SK-N-SH treated with all-trans-retinoic acid at 6 μM for 48 hours (cell line): ENCODE measurements at regions not wholly inside any gene's neighbourhood (a gene's known extent, or its start where the extent isn't known, plus 50 kb on each side); places are given as distances from the start of the nearest gene placed in this dataset.

Experiments
- CREB5 ChIP-seq: fragments of 250-450 bp; sonication (Bioruptor Pico); IDR thresholded peaks from 2 replicates; pipeline ENCODE4 v1.5.1; 2020; ENCODE audit warnings: low read depth, mild to moderate bottlenecking, moderate library complexity
- CSDC2 ChIP-seq: fragments of 250-450 bp; sonication (Bioruptor Pico); IDR thresholded peaks from 2 replicates; pipeline ENCODE4 v1.5.0; 2020; ENCODE audit warnings: mild to moderate bottlenecking, moderate library complexity
- ISL1 ChIP-seq: fragments of 250-450 bp; sonication (Bioruptor Pico); IDR thresholded peaks from 2 replicates; pipeline ENCODE4 v2.1.2; 2022; ENCODE audit warnings: mild to moderate bottlenecking, moderate library complexity
- RARB ChIP-seq: fragments of 250-450 bp; sonication (Bioruptor Pico); IDR thresholded peaks from 2 replicates; pipeline ENCODE4 v1.8.0; 2021; ENCODE audit warnings: mild to moderate bottlenecking, moderate library complexity
- SNAI2 ChIP-seq: fragments of 250-450 bp; sonication (Bioruptor Pico); IDR thresholded peaks from 2 replicates; pipeline ENCODE4 v1.5.0; 2020; ENCODE audit warnings: mild to moderate bottlenecking, moderate library complexity
- ZFP30 ChIP-seq: fragments of 450-650 bp; formaldehyde crosslinking; IDR thresholded peaks from 2 replicates; pipeline ENCODE4 v1.5.0; 2022; ENCODE audit warnings: mild to moderate bottlenecking, moderate library complexity
- ZNF565 ChIP-seq: fragments of 450-650 bp; formaldehyde crosslinking; conservative IDR thresholded peaks from 2 replicates; pipeline ENCODE4 v1.5.0; 2020; ENCODE audit warnings: low read depth, mild to moderate bottlenecking, moderate library complexity
- ZNF70 ChIP-seq: fragments of 450-650 bp; formaldehyde crosslinking; IDR thresholded peaks from 2 replicates; pipeline ENCODE4 v1.5.0; 2020; ENCODE audit warnings: mild to moderate bottlenecking, moderate library complexity
- ZNF8 ChIP-seq: fragments of 450-650 bp; formaldehyde crosslinking; IDR thresholded peaks from 2 replicates; pipeline ENCODE4 v1.5.0; 2020; ENCODE audit warnings: mild to moderate bottlenecking, moderate library complexity
- TF ChIP-seq, protein P1 (sequence below): fragments of 250-450 bp; sonication (Bioruptor Pico); IDR thresholded peaks from 2 replicates; pipeline ENCODE4 v1.8.0; 2020; ENCODE audit warnings: mild to moderate bottlenecking, moderate library complexity, borderline replicate concordance

DNA sequence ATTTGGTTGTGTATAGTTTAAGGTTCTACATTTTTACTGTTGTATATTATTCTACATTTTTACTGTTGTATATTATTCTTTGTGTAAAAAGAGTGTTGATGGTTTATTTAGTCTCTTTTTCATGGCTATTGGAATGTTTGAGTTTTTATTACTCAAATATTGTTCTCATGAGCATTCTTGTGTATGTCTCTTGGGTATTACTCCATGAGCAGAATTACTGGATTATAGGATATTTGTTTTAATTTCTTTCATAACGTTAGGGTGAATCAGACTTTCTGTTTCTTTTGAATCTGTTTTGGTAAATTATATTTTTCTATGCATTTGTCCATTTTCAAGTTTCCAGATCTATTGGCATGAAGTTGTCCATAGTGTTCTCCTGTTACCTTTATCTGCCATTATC lies 111.6 kb downstream of the DYNAP start:
- TF ChIP-seq, protein P1, sequence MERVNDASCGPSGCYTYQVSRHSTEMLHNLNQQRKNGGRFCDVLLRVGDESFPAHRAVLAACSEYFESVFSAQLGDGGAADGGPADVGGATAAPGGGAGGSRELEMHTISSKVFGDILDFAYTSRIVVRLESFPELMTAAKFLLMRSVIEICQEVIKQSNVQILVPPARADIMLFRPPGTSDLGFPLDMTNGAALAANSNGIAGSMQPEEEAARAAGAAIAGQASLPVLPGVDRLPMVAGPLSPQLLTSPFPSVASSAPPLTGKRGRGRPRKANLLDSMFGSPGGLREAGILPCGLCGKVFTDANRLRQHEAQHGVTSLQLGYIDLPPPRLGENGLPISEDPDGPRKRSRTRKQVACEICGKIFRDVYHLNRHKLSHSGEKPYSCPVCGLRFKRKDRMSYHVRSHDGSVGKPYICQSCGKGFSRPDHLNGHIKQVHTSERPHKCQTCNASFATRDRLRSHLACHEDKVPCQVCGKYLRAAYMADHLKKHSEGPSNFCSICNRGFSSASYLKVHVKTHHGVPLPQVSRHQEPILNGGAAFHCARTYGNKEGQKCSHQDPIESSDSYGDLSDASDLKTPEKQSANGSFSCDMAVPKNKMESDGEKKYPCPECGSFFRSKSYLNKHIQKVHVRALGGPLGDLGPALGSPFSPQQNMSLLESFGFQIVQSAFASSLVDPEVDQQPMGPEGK (CRISPR knock-in tag) = no peak
- no peak for TF ChIP-seq ZNF8 (CRISPR knock-in tag)
- TF ChIP-seq ISL1 (CRISPR knock-in tag) = no peak
- no peak for TF ChIP-seq ZFP30 (CRISPR knock-in tag)
- TF ChIP-seq CREB5 = no peak
- no peak for TF ChIP-seq CSDC2 (CRISPR knock-in tag)
- no peak for TF ChIP-seq ZNF70 (CRISPR knock-in tag)
- TF ChIP-seq RARB (CRISPR knock-in tag) = no peak
- no peak for TF ChIP-seq ZNF565
- no peak for TF ChIP-seq SNAI2 (CRISPR knock-in tag)
